ENCODE measurements at regions not wholly inside any gene's neighbourhood (a gene's known extent, or its start where the extent isn't known, plus 50 kb on each side); places are given as distances from the start of the nearest gene placed in this dataset.

DNA sequence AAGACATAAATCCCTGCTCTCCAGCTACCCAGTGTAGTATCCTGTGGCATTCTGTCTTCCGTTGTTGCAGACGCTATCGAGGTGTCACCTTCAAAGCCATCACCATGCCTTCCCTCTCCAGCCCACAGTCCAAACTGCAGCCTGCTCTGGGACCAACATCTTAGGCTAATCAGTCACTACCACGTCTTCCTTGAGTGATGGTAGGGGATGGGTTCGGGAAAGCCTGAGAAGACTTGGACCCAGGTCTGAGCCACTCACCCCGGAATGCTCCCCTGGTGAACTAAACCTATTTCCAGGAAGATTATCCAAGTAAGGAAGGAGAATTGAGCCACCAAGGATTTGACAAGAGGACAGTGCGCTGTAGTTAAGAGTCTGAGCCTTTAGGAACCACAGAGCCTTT, 52.9 kb upstream of the IRX1 start:
- no peak for DNase-seq

DNA sequence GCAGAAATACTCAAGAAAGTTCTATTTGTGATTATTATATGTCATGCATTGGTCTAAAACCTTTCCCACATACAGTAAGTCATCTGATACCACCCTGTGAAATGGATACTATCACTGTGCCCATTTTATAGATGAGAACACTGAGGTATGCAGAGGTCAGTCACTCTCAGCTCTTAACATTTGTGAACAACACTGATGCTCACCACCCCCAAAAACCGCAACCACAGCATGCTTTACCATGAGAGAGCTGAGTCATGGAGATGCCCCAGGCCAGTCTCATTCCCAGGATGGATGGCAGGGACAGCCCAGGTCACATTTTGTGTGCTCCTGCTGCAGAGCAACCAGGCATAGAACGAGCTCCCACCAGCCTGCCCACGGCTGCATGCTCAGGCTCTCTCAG, 53.5 kb upstream of the IRX1 start:
- no peak for DNase-seq

DNA sequence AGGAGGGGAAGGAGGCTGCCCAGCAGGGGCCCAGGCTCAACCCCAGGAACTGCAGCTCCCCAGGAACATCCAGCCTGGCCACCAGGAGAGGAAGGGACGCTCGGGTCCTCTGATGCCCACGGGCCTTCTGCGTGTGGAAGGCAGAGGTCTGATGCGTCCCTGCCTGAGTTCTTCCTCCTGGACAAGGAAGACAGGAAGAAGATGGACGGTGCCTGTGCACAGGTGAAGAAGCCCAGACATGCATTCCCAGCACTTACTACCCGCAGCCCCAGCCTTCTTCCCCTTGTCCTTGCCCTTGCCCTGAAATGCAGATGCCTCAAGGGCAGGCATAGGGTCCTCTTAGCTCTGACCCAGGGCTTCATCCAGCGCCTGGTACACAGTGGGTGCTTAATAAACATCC, 56.7 kb upstream of the IRX1 start:
- no peak for DNase-seq

DNA sequence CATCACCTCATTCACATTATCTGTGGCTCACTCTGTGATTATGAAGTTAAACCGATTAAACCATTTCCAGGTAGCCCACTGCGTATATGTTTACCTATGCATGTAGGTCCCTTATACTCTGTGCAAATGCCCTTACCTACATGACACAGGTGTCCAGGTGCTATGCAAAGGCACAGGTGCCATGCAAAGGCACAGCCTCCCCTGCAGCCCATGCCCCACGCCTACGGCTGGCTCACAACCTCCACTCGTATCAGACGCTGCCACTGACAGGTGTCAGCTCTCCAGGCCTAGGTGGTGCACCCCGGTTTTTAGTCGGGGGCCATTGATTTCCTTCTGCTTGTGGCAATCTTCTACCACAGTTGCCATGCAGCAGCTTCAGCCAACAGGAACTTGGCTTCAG, 57.7 kb upstream of the IRX1 start:
- no peak for DNase-seq

DNA sequence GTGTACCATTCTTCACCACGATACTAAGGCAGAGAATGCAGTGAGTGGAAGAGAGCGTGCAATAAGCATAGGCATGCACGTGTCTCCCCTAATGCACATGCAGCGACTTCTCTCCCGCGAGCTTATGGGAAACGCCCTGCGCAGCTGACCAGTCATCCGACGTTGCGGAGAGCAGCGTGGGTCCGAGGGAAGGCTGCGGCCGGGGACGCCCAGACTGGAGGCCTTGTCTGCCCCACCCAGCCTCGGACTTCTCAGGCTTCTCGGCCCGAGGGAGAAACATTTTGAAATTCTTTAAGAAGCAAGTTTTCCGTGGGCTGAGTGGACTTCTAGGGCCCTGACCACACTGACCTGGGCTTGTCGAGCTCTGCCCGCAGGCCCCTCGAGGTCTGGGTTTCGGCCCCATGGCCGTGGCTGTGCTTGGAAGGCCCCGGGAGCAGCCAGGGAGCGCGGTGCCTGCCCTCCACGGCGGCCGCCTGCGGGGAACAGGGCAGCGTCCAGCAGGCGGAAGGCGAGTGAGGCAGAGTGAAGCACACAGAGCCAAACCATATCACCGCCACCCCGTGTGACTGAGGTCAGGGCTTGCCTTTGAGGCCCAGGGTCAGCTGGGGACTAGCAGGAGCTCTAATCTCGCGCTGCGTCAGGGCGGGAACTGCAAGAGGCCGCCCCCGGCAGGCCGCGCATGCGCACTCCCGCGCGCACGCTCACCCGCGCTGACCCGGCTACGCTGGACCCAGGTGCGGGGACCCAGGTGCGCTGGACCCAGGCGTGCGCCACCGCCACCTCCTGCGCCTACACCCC, 60.0 kb upstream of the IRX1 start:
- DNase-seq = no peak

DNA sequence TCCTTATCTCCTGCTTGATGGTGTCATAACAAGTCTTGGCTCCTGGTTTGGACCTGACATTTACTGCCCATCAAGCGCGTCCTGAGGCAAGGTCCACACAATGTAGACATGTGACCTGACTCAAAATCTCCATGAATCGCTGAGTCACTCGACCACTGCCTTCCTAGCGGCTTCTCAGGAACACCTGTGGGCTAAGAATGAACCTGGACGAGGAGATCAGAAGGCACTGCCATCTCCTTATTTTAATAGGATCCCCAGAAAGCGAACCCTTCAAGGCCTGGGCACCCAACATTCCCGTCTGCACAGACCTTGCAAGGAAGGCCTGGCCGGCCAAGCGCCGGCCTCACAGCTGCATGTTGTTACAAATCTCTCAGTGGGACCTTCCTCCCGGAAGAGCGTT, 60.6 kb upstream of the IRX1 start:
- DNase-seq = no peak

DNA sequence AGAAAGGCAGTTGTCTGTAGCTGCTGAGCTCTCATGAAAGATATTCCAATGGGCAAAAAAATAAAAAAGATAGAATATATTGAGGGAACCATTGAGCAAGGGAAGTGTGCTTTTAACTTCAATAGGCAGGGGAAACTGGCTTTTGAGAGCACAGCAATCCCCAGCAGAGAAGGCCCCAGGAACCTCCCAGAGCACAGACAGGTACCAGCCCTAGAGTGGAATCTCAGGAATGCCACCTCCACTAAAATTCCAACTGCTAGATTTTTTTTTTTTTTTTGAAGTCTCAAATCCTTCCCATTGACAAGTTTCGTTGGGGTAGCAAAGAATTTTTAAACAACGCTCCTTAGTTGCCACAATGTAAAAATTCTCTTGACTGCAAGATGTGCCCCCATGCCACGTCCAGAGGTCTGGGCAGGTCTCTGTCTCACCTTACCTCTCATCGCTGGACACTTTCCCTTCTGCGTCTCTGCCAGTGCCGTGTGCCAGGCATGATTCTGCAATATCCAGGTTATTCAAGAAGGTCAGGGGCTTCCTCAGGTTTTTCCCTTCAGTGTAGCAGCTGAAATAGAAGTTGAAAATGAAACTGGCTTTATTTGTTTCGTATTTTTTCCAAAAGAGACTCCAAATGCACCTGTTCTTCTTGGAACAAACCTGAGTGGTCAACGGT, 64.2 kb upstream of the IRX1 start:
- no peak for DNase-seq

DNA sequence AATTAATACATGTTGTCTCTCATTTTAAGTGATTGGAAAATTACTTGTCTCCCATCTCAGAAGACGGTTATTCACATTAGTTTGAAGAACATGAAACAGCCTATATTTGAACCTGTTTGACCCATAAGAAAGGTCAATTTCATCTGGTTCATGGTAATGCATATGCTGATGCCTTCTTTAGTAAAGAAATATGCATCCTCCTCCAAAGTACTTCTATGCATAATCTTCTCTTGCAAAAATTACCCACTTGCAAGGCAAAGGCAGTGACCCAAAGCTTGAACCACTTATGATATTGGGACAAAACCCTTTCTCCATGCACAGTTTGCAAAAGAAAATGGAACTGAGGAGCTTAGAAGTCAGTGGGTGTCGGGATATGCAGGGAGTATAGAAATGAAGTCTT, 65.4 kb upstream of the IRX1 start:
- DNase-seq = no peak

DNA sequence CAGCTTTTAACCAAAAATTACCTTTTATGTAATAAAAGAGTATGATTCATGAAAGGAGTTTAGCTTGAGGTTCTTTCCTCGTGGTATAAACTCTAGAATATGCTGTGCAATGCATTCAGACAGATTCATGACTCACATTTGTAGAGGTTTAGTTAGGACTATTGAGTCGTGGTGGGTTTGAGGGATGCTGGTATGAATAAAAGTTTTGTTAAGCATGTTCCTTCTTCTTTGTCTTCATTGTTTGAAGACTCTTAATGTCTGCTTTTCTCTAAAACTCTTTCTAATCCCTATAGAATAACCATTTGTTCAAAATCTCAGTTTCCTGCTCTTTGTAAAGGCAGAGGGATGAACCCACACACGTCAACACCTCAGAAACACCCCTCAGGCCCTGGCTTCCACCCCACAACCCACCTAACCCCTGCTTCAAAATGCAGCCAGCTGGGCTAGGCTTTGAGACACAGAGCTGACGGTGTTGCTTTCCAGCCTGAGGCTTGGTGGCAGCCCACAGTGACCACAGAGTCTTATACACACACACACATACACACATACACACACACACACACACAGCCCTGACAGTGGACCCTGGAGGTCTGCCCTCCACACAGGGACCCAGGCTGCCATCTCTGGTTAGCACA, 69.0 kb upstream of the IRX1 start:
- no peak for DNase-seq

DNA sequence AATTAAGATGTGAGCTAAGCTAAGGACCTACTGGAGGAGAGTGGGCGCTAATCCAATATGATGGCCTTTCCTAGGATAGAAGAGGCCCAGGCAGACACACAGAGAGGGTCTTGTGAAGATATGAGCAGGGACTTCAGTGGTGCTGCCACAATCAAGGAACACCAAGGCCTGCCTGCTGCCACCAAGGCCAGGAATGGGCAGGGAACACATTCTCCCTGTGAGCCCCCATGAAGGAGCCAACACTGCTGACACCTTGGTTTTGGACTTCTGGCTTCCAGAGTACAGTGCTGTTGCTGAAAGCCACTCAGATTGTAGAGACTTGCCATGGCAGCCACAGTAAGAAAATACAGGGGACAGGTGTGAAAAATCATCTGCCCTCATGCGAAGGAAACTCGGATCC, 73.1 kb upstream of the IRX1 start:
- no peak for DNase-seq

DNA sequence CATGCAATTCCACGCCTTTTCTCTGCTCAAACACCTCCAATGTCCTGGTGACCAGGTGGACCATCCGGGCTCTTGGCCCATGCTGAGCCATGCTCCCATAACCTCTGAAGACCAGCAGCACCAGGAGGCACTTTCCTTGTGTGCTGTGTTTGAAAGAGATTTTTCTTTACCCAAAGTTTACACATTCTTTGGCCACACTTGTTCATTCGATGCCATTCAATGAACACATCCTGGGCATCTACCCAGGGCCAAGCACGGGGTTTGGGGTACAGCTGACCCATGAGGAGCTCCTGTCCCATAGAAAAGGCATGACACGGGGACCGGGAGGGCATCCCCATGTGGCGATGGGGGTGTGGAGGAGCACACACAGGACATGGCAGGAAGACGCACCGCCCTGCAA, 77.1 kb upstream of the IRX1 start:
- no peak for DNase-seq

DNA sequence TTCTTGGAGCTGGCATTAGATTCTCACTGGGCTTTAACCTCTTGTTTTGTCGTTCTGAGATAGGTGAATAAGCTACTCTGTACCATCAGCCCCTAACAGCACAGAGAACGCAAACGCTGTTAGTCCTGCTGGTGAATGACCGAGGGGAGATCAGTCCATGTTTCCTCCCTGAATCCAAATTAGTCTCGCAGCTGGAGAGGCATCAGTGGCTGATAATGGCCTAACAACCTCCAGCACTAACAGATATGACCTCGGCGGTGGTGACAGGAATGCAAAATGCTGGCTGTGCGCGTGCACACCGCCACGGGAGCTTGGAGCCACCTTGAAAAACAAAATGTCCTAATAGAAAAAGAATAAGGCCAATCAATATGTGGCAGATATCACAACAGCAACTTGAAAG, 77.6 kb upstream of the IRX1 start:
- no peak for DNase-seq

DNA sequence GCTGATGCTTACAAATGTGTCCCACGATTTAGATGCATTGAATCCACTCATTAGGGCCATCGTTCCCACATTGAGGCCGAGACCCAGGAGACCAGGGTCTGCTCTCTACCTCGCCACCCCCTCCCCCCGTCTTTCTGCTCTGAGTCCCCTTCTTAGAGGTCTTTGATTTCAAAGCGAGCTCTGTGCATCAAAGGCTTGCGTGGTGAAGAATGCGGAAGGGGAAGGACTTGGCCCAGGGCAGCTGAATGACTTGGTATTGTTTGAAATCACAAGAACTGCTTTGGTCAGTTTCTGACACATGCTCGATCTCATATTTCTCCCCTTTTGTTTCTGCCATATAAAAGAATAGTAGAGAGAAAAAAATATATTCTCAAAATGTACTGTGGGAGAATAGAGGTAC, 78.3 kb upstream of the IRX1 start:
- DNase-seq = no peak

DNA sequence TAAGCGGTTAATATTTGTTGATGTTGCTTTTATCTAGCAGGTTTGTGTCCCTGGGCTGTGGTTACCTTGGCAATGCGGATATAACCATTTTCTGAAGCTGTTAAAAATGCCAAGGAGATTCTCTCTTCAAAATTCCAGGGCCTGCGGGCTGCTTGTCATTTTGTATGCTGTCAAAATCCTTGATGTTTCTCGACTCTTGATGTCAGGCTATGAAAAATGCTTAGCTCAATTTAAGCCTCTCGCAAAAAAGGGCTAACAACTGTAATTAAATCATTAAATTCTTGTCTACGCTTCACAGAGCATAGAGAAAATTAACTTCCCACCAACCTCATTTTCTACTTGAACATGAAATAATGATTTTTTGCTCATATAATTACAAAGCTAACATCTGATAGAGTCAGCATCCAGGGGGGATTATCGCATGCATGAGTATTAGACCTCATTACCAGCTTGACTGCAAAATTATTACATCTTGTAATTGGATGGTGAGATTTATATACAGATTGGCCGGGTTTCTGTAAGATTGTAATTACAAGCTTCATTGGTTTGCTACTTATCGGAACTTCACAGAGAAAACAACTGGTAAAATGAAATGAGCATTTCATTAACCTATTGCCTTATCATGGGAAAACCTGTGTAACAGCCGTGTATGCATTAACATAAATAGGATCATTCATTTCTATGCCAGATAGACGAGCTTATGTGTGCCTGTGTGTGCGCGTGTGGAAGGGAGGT, 83.1 kb upstream of the IRX1 start:
- DNase-seq = no peak

DNA sequence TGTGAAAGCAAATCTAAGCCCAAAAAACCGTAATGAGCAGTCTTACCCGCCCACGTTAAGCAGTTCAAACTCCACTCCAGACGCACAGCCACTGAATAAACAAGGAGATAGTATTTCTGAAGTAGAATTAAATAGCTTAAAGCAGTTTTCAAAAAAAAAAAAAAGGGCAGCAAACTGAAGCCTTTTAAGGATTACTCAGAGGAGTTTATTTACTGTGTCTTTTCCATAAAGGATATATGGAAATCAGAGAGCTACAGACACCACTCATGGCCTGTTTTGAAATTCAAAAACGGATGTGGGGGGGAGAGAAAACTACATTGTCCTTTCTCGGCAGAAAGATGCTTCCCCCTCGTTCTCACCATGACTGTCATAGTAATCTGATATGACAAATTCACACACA, 83.7 kb upstream of the IRX1 start:
- no peak for DNase-seq

DNA sequence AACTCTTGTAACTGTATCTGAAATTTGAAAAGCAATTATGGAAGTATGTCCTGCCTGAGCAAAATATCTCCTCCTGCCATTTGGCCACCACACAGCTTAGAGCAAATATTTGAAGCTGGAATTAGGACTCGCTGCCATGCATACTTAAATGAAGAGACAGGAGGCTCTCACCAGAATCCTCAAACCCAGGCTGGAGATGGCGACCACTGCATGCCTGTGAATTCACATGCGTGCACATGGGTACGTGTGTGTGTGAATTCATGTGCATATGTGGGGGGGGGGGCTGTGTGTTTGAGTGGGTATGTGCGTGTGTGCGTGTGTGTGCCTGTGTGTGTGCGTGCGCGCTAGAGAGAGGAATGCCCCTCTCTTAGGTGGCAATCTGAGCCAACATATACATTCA, 84.1 kb upstream of the IRX1 start:
- DNase-seq = no peak

DNA sequence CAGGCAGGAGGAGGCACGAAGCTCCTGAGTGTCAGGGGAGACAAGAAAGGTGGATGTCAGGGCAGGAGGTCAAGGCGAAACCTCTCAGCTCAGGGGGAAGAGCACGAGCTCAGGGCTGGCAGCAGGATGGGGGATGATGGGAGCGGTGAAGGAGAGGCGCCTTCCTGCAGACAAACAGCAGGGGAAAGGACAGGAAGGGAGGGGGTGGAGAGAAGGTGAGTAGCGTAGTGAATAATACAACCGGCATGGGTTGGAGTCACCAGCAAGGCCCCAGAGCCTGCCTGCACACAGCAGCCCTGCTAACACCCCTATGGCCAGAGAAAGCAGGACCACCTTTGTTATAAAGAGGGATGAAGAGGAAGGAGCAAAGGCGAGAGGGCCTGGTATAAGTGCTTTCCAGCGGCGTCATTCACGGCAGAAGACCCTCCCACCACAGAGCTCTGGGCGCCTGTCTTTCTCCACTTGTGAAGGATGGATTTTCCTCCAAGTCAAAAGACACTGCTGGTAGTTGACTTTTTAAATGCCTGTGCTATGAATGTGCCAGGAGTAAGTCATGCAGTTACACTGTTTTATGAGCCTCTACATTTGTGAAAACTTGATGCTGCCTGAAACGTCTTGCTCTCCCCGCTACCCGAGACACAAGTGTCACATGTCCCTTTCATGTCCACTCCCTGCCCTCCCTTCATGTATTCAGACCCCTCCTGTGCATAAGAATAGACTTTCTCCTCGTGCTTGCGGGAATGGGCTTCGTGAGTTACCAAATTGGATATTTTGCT, 84.8 kb upstream of the IRX1 start:
- no peak for DNase-seq

DNA sequence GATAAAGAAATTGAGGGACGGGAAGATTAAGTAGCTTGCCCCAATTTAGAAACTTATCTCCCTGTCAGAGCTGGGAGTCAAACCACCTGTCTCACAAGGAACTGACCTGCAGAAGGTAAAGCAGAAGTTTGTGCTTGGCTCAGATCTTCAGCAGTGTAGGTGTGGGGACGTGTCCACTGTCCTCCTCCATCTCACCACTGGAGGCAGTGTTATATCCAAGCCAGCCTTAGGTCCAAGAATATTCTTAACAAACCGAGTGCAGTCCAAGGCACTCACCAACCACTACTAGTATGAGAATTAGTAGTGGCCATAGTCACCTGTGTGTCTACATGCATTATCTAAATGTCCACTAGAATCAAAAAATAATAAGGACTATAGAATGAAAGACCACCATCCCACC, 86.3 kb upstream of the IRX1 start:
- no peak for DNase-seq

DNA sequence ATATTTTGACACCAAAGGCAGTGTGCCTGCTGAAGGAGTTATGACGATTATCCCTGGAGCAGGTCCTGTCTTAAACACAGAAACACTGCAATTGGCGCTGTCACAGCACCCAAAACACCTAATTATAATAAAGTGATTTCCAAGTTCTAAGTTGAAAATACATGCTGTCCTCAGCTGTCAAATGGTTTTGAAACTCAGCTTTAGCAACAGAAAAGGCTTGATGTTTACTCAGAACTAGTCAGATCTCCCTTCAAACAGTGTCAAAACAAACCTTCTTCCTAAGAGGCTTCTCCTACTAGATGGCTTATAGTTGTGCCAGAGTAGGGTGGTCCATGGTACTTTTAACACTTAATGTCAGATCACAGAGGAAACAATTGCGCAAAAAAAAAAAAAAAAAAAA, 87.2 kb upstream of the IRX1 start:
- no peak for DNase-seq

DNA sequence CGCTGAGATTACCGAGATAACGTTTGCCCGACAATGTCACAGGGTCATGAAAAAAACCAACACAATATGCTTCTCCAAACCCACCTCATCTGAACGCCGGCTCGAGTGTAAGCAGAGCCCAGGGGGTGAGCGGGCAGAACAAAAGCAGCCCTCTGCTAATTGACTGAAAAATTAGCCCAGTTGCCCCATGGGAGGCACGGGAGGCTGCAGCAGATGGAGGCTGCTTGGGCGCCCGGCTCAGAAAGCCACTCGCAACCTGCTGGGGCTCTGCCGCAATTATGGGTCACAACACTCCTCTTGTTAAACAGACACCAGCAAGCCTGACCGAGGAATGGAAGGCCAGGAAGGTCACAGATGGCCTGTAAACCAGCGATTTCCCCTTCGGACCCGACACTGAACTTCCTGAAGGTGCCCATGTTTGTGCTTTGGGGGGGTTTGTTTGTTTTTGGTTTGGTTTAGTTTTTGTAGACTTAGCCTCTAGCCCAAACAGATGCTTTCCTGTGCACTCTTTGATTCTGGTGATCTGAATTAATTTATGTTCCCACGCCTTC, 104.6 kb upstream of the IRX1 start:
- no peak for DNase-seq

DNA sequence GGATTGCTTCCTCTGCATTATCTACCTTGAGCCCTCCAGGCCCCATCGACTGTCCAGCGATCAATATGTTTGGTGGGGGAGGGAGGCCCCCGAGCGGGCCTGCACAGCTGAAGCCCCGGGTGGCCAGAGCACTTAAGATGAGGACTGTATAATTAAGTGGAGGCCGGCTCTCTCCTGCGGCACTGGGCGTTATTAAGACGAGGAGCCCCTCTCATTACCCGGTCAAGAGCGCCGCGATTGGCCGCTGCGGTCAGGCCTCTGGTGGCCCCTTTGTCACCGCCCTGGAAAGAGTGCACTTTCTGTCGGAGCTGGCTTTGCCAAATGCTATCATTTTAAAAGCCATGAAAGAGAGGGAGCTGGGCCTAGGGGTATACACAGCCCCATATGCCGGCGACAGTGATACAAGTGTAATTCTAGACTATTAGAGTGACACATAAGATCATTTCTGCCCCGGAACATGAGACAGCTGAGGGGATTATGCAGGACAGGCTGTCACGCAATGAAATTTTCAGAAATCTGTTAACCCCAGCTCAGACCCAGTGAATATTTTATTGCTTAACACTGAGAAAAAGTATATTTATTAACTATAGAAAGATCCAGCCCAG, 106.3 kb upstream of the IRX1 start:
- DNase-seq = no peak

DNA sequence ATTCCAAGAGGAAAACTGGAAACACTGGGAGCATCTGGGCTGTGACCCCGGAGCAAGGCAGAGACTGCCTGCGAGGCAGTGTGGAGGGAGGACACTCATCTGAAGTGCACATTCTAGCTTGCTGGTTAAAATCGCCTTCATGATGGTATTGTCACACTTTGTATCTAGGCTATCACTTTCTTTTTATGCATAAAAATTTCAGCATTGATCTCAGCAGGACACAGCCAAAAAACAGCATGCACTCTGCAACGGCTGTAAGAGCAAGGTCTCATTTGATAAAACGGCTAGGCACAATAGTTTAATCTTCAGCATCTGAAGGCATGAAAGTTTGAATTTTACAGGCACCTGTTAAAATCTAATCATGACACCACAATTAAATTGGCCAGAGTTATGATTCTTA, 110.8 kb upstream of the IRX1 start:
- DNase-seq = no peak

Data from activated gamma-delta T cell (primary cell).